NB4 (cell line): ENCODE measurements at regions not wholly inside any gene's neighbourhood (a gene's known extent, or its start where the extent isn't known, plus 50 kb on each side); places are given as distances from the start of the nearest gene placed in this dataset.

Experiments
- DNase-seq: peaks from one replicate; pipeline ENCODE4 v3.0.0; 2010; ENCODE audit warnings: low read depth
- H3K4me3 ChIP-seq: one replicate; pipeline ENCODE4 v1.5.1; 2011; ENCODE audit warnings: mild to moderate bottlenecking, low read depth, low read length, moderate library complexity
- CTCF ChIP-seq: IDR thresholded peaks from one replicate; pipeline ENCODE4 v1.5.1; 2012; ENCODE audit warnings: low read depth, low read length
- MAX ChIP-seq: IDR thresholded peaks from 2 replicates; pipeline ENCODE4 v1.6.1; 2011; ENCODE audit warnings: low read depth, low read length
- MYC ChIP-seq: IDR thresholded peaks from 2 replicates; pipeline ENCODE4 v1.6.1; 2011; ENCODE audit warnings: low read depth, low read length
- POLR2A ChIP-seq: IDR thresholded peaks from 2 replicates; pipeline ENCODE4 v1.6.1; 2011; ENCODE audit warnings: mild to moderate bottlenecking; ENCODE audit not compliant: insufficient read length; ENCODE audit errors: extremely low read depth

GRCh38 chr6:47153404-47153755 lies 111.2 kb upstream of the ADGRF1 start:
- no peak for DNase-seq
- no peak for TF ChIP-seq CTCF
- no peak for TF ChIP-seq MYC
- no peak for TF ChIP-seq POLR2A
- TF ChIP-seq MAX, result no peak
- no peak overlapping the region for H3K4me3 ChIP-seq

- H3K4me3 ChIP-seq, result no peak overlapping the region
- TF ChIP-seq MYC (no peak), CTCF (no peak), POLR2A (no peak), MAX (no peak)
- no peak for DNase-seq
These were observed 110.7 kb upstream of the ADGRF1 start for GRCh38 chr6:47152666-47153403.

GRCh38 chr6:47151232-47151898 lies 109.2 kb upstream of the ADGRF1 start:
- H3K4me3 ChIP-seq, result no peak overlapping the region
- DNase-seq, result no peak
- no peak for TF ChIP-seq MYC

GRCh38 chr6:47149554-47149953 lies 107.4 kb upstream of the ADGRF1 start:
- no peak for DNase-seq
- TF ChIP-seq CTCF, result no peak
- no peak for TF ChIP-seq MYC
- TF ChIP-seq MAX, result no peak
- TF ChIP-seq POLR2A, result no peak
- H3K4me3 ChIP-seq, result no peak overlapping the region

- no peak overlapping the region for H3K4me3 ChIP-seq
- TF ChIP-seq POLR2A (no peak), MYC (no peak), MAX (no peak), CTCF (no peak)
- DNase-seq, result no peak
These were observed 106.9 kb upstream of the ADGRF1 start for GRCh38 chr6:47149066-47149465.

- no peak overlapping the region for H3K4me3 ChIP-seq
- TF ChIP-seq CTCF (no peak), POLR2A (no peak), MYC (no peak), MAX (no peak)
- no peak for DNase-seq
These were observed 105.8 kb upstream of the ADGRF1 start for GRCh38 chr6:47147836-47148344.
